Skeletal muscle tissue (tissue), 3 donors: ENCODE measurements at regions not wholly inside any gene's neighbourhood (a gene's known extent, or its start where the extent isn't known, plus 50 kb on each side); places are given as distances from the start of the nearest gene placed in this dataset.
A peak's percentile ranks its signal among the peaks of the same experiment; 100 is the strongest.
"Not testable (repeated sequence)": the region's sequence is repeated elsewhere in the genome, so short reads cannot be mapped to it uniquely, and the experiment has no call there.

Experiments used
- H3K27ac ChIP-seq: one replicate; pipeline ENCODE4 v1.7.0; 2013; ENCODE audit warnings: mild to moderate bottlenecking, low read depth, low read length, inconsistent platforms
- H3K27me3 ChIP-seq, 3 donors: one replicate each; pipeline ENCODE4 v1.7.0; 2013; ENCODE audit warnings: low read length in 3 of 3; ENCODE audit not compliant: control insufficient read depth in 3 of 3, insufficient read depth in 3 of 3
- H3K36me3 ChIP-seq, 3 donors: one replicate each; pipeline ENCODE4 v1.7.0; 2013; ENCODE audit warnings: low read length in 3 of 3; ENCODE audit not compliant: control insufficient read depth in 3 of 3, insufficient read depth in 3 of 3
- H3K4me1 ChIP-seq, 3 donors: one replicate each; pipeline ENCODE4 v1.7.0; 2013; ENCODE audit warnings: low read length in 3 of 3, mild to moderate bottlenecking in 3 of 3; ENCODE audit not compliant: control insufficient read depth in 3 of 3, insufficient read depth in 3 of 3
- H3K4me3 ChIP-seq, 3 donors: one replicate each; pipeline ENCODE4 v1.7.0; 2013; ENCODE audit warnings: low read length in 3 of 3
- H3K9ac ChIP-seq, 3 donors: one replicate each; pipeline ENCODE4 v1.7.0; 2013; ENCODE audit warnings: low read length in 3 of 3, mild to moderate bottlenecking in 3 of 3, moderate library complexity in 2 of 3, low read depth in 1 of 3
- H3K9me3 ChIP-seq, 3 donors: one replicate each; pipeline ENCODE4 v1.7.0; 2013; ENCODE audit warnings: low read length in 3 of 3; ENCODE audit not compliant: control insufficient read depth in 3 of 3
- donor health status: Osteomylitis.

- Histone ChIP-seq H3K4me1 (peaks cover 13 to 24% (median 24%) of the 10 kb centered on the region in 3 donors), H3K27ac (peak overlapping the region; percentile 66)
- not testable (repeated sequence) for H3K9ac ChIP-seq, H3K27me3 ChIP-seq, H3K36me3 ChIP-seq, H3K9me3 ChIP-seq, H3K4me3 ChIP-seq
Observed at GRCh38 chr2:131668794-131669540, 141.3 kb downstream of the CCDC74A start.

GRCh38 chr2:131671841-131672470 is 144.3 kb downstream of the CCDC74A start:
- peak overlapping the region in 1 of 3 donors; percentile 66 for H3K9ac ChIP-seq
- not testable (repeated sequence) for H3K36me3 ChIP-seq, H3K9me3 ChIP-seq, H3K27me3 ChIP-seq, H3K27ac ChIP-seq
- peaks cover 16 to 28% (median 27%) of the 10 kb centered on the region in 3 donors for H3K4me1 ChIP-seq
- H3K4me3 ChIP-seq: peak overlapping the region; percentile 49 to 60 (median 58)

GRCh38 chr2:131672471-131673399 is 145.0 kb downstream of the CCDC74A start:
- Histone ChIP-seq H3K9ac (peak overlapping the region in 1 of 3 donors; percentile 73), H3K4me3 (peak overlapping the region; percentile 60 to 74 (median 67)), H3K4me1 (peaks cover 16 to 28% (median 27%) of the 10 kb centered on the region in 3 donors)
- H3K27me3 ChIP-seq, H3K36me3 ChIP-seq, H3K27ac ChIP-seq, H3K9me3 ChIP-seq: not testable (repeated sequence)

- H3K36me3 ChIP-seq: no peaks in the 10 kb centered on the region
- H3K4me3 ChIP-seq: peak overlapping the region; percentile 60 to 74 (median 67)
- no peaks in the 10 kb centered on the region for H3K9me3 ChIP-seq
- H3K27ac ChIP-seq: no peak overlapping the region
- peaks cover 0 to 8% (median 4%) of the 10 kb centered on the region in 3 donors for H3K27me3 ChIP-seq
- H3K4me1 ChIP-seq: peaks cover 16 to 28% (median 27%) of the 10 kb centered on the region in 3 donors
- peak overlapping the region in 1 of 3 donors; percentile 73 for H3K9ac ChIP-seq
Observed at GRCh38 chr2:131673400-131674173, 145.9 kb downstream of the CCDC74A start.

GRCh38 chr2:131674174-131674507 is 146.5 kb downstream of the CCDC74A start:
- no peaks in the 10 kb centered on the region for H3K9me3 ChIP-seq
- no peaks in the 10 kb centered on the region for H3K36me3 ChIP-seq
- H3K9ac ChIP-seq: peak overlapping the region in 1 of 3 donors; percentile 2
- peaks cover 16 to 27% (median 27%) of the 10 kb centered on the region in 3 donors for H3K4me1 ChIP-seq
- H3K27ac ChIP-seq: no peak overlapping the region
- H3K27me3 ChIP-seq: peaks cover 0 to 8% (median 4%) of the 10 kb centered on the region in 3 donors
- H3K4me3 ChIP-seq: peak overlapping the region in 1 of 3 donors; percentile 74

GRCh38 chr2:131681611-131682121 is 154.0 kb downstream of the CCDC74A start:
- not testable (repeated sequence) for H3K27me3 ChIP-seq, H3K9me3 ChIP-seq, H3K36me3 ChIP-seq
- H3K4me3 ChIP-seq: peak overlapping the region; percentile 74 to 95 (median 76)
- peaks cover 0 to 11% (median 5%) of the 10 kb centered on the region in 3 donors for H3K4me1 ChIP-seq
- H3K9ac ChIP-seq: peak overlapping the region; percentile 85 to 94 (median 90)
- H3K27ac ChIP-seq: peak overlapping the region; percentile 82

- Histone ChIP-seq H3K27me3 (no peaks in the 10 kb centered on the region), H3K9ac (peak overlapping the region; percentile 85 to 94 (median 90)), H3K36me3 (peaks cover 0 to 2% (median 2%) of the 10 kb centered on the region in 3 donors), H3K9me3 (no peaks in the 10 kb centered on the region), H3K4me3 (peak overlapping the region; percentile 74 to 95 (median 76)), H3K4me1 (peaks cover 0 to 11% (median 5%) of the 10 kb centered on the region in 3 donors), H3K27ac (peak overlapping the region; percentile 82)
Observed at GRCh38 chr2:131682122-131682944, 154.6 kb downstream of the CCDC74A start.

- Histone ChIP-seq H3K9ac (peak overlapping the region; percentile 85 to 94 (median 90)), H3K27ac (peak overlapping the region; percentile 82), H3K4me3 (peak overlapping the region; percentile 74 to 95 (median 76)), H3K4me1 (peaks cover 0 to 11% (median 5%) of the 10 kb centered on the region in 3 donors)
- not testable (repeated sequence) for H3K9me3 ChIP-seq, H3K27me3 ChIP-seq, H3K36me3 ChIP-seq
Observed at GRCh38 chr2:131682945-131683330, 155.2 kb downstream of the CCDC74A start.
